GM12864 (cell line): ENCODE measurements at regions not wholly inside any gene's neighbourhood (a gene's known extent, or its start where the extent isn't known, plus 50 kb on each side); places are given as distances from the start of the nearest gene placed in this dataset.

ENCODE experiments used
- DNase-seq: peaks from one replicate; pipeline ENCODE4 v3.0.0-alpha.2; 2011; ENCODE audit warnings: low read depth
- H3K4me3 ChIP-seq: 2 replicates; pipeline ENCODE4 v1.5.1; 2011; ENCODE audit warnings: mild to moderate bottlenecking, low read depth, low read length, control low read depth
- TF ChIP-seq, protein P1 (sequence below): IDR thresholded peaks from 2 replicates; pipeline ENCODE4 v1.5.1; 2011; ENCODE audit warnings: low read depth, mild to moderate bottlenecking, moderate library complexity, low read length, control low read depth, inconsistent platforms; ENCODE audit errors: missing control alignments

DNA sequence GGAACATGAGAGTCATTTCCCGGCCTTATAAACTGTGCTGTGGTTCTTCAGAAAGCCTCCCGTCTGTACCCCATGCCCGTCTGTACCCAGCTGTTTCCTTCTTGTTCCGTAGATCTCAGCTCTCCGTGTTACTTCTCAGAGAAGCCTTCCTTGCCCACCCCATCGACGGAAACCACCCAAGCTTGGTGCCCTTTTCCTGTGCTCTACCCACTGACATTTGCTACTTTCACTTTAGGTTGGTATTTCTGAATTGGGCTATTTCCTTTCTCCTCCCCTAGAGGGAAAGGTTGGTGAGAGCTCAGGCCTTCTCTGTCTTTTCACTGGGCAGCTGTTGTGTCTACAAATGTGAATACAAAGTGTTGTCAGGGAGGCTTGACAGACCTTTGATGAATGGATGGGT is 764.5 kb upstream of the ADAMTS16 start:
- TF ChIP-seq, protein P1, sequence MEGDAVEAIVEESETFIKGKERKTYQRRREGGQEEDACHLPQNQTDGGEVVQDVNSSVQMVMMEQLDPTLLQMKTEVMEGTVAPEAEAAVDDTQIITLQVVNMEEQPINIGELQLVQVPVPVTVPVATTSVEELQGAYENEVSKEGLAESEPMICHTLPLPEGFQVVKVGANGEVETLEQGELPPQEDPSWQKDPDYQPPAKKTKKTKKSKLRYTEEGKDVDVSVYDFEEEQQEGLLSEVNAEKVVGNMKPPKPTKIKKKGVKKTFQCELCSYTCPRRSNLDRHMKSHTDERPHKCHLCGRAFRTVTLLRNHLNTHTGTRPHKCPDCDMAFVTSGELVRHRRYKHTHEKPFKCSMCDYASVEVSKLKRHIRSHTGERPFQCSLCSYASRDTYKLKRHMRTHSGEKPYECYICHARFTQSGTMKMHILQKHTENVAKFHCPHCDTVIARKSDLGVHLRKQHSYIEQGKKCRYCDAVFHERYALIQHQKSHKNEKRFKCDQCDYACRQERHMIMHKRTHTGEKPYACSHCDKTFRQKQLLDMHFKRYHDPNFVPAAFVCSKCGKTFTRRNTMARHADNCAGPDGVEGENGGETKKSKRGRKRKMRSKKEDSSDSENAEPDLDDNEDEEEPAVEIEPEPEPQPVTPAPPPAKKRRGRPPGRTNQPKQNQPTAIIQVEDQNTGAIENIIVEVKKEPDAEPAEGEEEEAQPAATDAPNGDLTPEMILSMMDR: no peak
- H3K4me3 ChIP-seq: no peak overlapping the region
- DNase-seq: no peak

DNA sequence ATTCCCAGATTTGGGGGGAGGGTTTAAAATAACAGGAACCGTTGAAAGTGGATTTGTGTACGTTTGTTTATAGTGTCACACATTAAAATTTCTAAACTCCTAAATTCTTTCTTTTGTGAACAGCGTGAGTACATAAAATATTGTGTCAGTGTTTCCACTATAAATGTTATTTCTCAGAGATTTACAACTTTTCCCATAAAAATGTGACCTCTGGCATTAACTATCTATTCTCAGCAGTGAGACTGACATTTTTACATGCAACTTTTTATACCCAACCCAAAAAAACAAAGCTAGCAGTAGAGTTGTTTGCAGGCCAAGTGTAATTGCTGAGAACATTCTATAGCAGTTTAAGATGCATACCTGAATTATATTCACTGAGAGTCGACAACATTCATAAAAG is 757.0 kb upstream of the ADAMTS16 start:
- no peak for DNase-seq
- no peak overlapping the region for H3K4me3 ChIP-seq
- TF ChIP-seq, protein P1: no peak

DNA sequence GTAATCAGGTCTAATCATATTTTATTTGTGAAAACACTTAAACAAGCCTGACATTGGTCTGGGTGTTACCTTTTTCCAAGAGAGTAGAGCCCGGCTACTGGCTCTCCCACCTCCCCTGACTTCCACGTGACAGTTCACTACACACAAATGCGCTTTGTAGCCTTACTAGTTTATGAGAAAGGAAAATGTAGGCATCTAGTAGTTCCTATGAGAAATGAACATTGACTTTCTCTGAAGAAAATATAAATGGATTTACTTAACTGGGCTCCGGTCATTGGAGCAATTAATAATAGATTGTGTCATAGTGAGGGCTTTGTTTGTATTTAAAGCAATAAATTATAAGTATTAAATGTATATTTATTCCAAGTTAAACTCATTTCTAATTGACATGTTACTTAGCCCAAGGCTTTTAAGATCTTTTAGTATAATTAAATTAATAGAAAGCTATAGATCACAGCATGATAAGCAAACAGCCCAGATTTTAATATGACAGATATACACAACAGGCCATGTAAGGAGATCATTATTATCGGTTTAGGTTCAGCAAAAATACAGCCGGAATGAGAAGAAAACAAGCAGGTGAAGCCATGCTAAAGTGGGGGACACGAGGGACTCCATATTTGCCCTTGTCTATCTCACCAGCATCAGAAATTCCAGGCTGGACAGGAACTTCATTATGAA is 756.5 kb upstream of the ADAMTS16 start:
- no peak overlapping the region for H3K4me3 ChIP-seq
- TF ChIP-seq, protein P1: no peak
- DNase-seq: no peak

DNA sequence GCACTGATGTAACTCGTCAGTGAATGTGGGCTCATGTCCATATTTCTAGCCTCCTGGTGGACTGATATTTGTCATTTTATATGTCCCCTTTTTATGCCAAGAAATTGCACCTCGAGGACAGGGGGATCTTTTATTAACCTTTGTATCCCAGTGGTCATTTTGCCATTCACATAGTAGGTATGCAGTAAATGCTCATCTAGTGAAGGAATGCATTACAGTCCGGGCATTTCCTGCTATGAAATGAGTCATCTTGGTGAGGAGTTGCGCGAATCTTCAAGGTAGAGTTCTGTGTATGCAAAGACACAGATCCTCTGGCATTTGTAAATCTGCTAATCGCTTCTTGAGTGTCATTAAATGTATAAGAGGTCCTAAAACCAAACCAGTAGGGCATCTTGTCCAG is 755.5 kb upstream of the ADAMTS16 start:
- TF ChIP-seq, protein P1: no peak
- no peak for DNase-seq
- no peak overlapping the region for H3K4me3 ChIP-seq

DNA sequence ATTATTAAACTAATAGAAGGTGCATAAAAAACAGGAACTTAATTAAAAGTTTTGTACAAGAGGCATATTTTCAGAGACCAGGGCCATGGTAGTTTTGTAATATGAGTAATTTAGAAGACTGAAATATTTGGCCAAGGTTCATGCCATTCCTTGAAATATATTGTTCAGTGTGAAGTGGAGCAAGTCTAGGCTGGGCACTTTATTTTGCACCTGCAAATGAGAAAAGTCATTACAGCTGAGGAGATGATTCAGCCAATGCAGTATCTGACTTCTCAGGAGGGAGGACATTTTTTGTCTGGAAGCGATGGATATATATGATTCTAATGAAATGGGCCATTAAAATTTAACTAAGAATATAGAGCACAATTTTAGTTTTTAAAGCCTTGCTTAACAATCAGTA is 754.0 kb upstream of the ADAMTS16 start:
- TF ChIP-seq, protein P1: no peak
- no peak for DNase-seq
- no peak overlapping the region for H3K4me3 ChIP-seq

DNA sequence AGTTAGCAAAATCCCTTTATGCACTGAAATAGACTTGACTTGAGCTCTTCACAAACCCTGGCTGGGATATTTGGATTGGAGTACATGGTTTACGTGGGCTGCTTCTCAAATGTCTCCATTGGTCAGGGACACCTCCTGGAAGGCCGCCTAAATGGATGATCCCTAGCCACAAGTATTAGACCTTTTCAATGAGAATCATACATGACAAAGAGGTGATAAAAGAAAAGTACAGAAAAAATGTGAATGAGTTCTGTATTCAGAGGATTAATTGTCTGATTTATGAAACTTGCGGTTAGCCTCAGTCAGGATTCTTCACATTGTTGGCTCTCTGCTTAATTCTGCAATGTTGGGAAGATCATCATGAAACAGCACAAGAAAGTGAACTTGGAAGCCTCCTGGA is 752.8 kb upstream of the ADAMTS16 start:
- no peak for DNase-seq
- H3K4me3 ChIP-seq: no peak overlapping the region
- TF ChIP-seq, protein P1: no peak

DNA sequence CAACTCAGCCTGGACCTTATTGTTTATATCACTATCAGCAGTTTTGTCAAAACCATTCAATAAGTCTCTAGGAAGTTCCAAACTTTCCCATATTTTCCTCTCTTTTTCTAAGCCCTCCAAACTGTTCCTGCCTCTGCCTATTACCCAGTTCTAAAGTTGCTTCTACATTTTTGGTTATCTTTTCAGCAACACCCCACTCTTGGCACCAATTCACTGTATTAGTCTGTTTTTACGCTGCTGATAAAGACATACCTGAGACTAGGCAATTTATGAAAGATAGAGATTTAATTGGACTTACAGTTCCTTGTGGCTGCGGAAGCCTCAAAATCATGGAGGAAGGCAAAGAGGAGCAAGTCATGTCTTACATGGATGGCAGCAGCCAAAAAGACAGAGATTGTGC is 744.4 kb upstream of the ADAMTS16 start:
- no peak for DNase-seq
- TF ChIP-seq, protein P1: no peak
- no peak overlapping the region for H3K4me3 ChIP-seq
